Lower lobe of right lung (tissue), 2 donors: ENCODE measurements at regions not wholly inside any gene's neighbourhood (a gene's known extent, or its start where the extent isn't known, plus 50 kb on each side); places are given as distances from the start of the nearest gene placed in this dataset.

Experiments used
- ATAC-seq, 2 donors: fragments of 200-7000 bp; cut with Tn5 transposase; one replicate each; pipeline ENCODE4 v1.9.1; 2020 to 2022; ENCODE audit warnings: mild to moderate bottlenecking in 2 of 2, moderate library complexity in 2 of 2
- DNase-seq: peaks from one replicate; pipeline ENCODE4 v3.0.0-alpha.2; 2020
- H3K27ac ChIP-seq: fragments of 200-600 bp; one replicate; pipeline ENCODE4 v1.8.0; 2022
- H3K27me3 ChIP-seq: fragments of 200-600 bp; one replicate; pipeline ENCODE4 v1.8.0; 2022; ENCODE audit warnings: low read depth
- H3K36me3 ChIP-seq: fragments of 200-600 bp; one replicate; pipeline ENCODE4 v1.8.0; 2022; ENCODE audit warnings: mild to moderate bottlenecking
- H3K4me1 ChIP-seq: fragments of 200-600 bp; one replicate; pipeline ENCODE4 v1.8.0; 2022
- H3K4me3 ChIP-seq: fragments of 200-600 bp; one replicate; pipeline ENCODE4 v1.8.0; 2022; ENCODE audit warnings: mild to moderate bottlenecking
- H3K9me3 ChIP-seq: fragments of 200-600 bp; one replicate; pipeline ENCODE4 v1.8.0; 2022
- CTCF ChIP-seq: fragments of 200-600 bp; IDR thresholded peaks from one replicate; pipeline ENCODE4 v1.8.0; 2022; ENCODE audit warnings: antibody characterized with exemption, mild to moderate bottlenecking
- intact Hi-C: fragments of 100-400 bp; cut with DNase I; formaldehyde crosslinking; loops from one replicate; pipeline ENCODE4 v1.11.0; 2022
- donor health status: DM: no; HTN: yes; CAD: no; lungs with severe emphysema.

DNA sequence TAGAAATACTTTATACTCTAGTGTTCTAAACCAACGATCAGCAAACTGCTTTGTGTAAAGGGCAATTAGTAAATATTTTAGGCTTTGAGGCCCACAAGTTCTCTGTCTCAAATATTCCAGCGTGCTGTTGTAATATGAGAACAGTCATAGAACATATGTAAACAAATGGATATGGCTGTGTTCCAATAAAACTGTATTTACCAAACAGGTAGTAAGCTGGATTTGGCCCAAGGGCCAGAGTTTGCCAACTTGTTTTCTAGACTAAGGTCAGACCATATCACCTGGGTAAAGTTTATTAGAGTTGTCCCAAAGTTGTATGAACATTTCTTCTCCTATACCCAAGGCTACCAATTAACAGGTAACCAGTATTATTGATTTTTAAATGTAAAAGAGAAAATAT is 303.2 kb upstream of the MC4R start:
- H3K36me3 ChIP-seq, result no peaks in the 10 kb centered on the region
- no peaks in the 10 kb centered on the region for H3K27me3 ChIP-seq
- no peaks in the 10 kb centered on the region for H3K9me3 ChIP-seq
- H3K27ac ChIP-seq, result no peak overlapping the region
- H3K4me1 ChIP-seq, result no peaks in the 10 kb centered on the region
- H3K4me3 ChIP-seq, result no peak overlapping the region
- intact Hi-C loops, result no loop called here
- ATAC-seq (no peak), DNase-seq (no peak)
- TF ChIP-seq CTCF, result no peak

GRCh38 chr18:60676815-60677214 is 304.2 kb upstream of the MC4R start:
- no peak overlapping the region for H3K4me3 ChIP-seq
- no peaks in the 10 kb centered on the region for H3K27me3 ChIP-seq
- DNase-seq (no peak), ATAC-seq (no peak)
- no peaks in the 10 kb centered on the region for H3K9me3 ChIP-seq
- no peak for TF ChIP-seq CTCF
- H3K27ac ChIP-seq, result no peak overlapping the region
- H3K4me1 ChIP-seq, result no peaks in the 10 kb centered on the region
- intact Hi-C loops, result no loop called here
- H3K36me3 ChIP-seq, result no peaks in the 10 kb centered on the region

DNA sequence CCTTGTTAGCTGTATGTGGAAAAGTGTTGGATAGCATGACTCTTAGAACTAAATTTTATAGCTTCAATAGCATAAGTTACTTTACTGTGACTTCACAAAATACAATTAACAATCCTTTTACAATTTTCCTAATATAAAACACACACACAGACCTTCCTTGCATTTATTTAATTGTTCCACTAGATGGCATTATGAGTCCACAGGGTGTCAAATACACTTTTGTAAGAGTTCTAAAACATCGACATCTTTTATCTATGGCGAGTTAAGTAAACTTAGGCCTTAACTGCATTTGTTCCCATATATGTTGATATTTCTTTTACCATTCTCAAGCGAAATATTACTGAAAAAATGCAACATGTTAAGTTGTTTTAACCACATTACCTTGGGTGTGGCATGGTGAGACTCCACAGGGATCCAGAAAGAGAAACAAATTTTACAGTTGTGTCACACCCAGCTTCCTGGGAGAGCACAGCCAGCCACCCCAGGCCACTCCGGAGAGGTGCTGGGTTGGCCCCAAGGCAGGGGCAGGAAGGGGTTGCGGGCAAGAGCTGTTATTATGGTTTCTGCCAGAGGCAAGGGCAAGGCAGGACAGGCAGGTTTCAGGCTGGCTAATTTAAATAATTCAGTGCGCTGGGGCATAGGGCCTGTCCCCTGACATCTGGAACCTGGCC is 312.4 kb upstream of the MC4R start:
- Histone ChIP-seq H3K27ac (no peak overlapping the region), H3K36me3 (no peaks in the 10 kb centered on the region), H3K9me3 (no peaks in the 10 kb centered on the region), H3K27me3 (no peaks in the 10 kb centered on the region), H3K4me1 (no peaks in the 10 kb centered on the region), H3K4me3 (no peak overlapping the region)
- peak; percentile 58 for TF ChIP-seq CTCF
- DNase-seq (no peak), ATAC-seq (no peak)
- intact Hi-C loops, result no loop called here

DNA sequence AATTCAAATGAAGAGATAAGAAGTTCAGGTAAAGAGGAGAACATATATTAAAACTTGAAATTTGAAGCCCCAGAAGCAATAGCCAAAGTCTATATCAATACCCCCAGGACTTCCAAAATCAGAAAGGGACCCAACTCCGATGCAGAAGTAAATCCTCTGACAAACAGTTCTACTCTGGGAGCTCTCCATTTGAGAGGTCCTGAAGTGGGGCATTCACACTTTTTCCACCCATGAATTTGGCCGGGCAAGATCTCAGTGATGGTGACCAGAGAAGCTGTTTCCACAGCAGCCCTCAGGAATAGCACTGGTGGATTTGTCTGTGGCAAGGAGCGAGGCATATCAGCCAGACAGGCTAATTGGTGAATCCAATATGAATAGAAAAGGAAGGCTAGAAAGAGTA is 313.6 kb upstream of the MC4R start:
- TF ChIP-seq CTCF, result no peak
- Histone ChIP-seq H3K36me3 (no peaks in the 10 kb centered on the region), H3K4me1 (no peaks in the 10 kb centered on the region), H3K27ac (no peak overlapping the region), H3K9me3 (no peaks in the 10 kb centered on the region), H3K27me3 (no peaks in the 10 kb centered on the region), H3K4me3 (no peak overlapping the region)
- intact Hi-C loops, result no loop called here
- no peak for ATAC-seq
- no peak for DNase-seq

GRCh38 chr18:60691061-60691460 is 318.5 kb upstream of the MC4R start:
- ATAC-seq (no peak), DNase-seq (no peak)
- no peaks in the 10 kb centered on the region for H3K4me1 ChIP-seq
- no peak overlapping the region for H3K27ac ChIP-seq
- H3K36me3 ChIP-seq, result no peaks in the 10 kb centered on the region
- intact Hi-C loops, result no loop called here
- no peak overlapping the region for H3K4me3 ChIP-seq
- no peak for TF ChIP-seq CTCF
- no peaks in the 10 kb centered on the region for H3K9me3 ChIP-seq
- H3K27me3 ChIP-seq, result no peaks in the 10 kb centered on the region
